ENCODE measurements at regions not wholly inside any gene's neighbourhood (a gene's known extent, or its start where the extent isn't known, plus 50 kb on each side); places are given as distances from the start of the nearest gene placed in this dataset.
A peak's percentile ranks its signal among the peaks of the same experiment; 100 is the strongest.

DNA sequence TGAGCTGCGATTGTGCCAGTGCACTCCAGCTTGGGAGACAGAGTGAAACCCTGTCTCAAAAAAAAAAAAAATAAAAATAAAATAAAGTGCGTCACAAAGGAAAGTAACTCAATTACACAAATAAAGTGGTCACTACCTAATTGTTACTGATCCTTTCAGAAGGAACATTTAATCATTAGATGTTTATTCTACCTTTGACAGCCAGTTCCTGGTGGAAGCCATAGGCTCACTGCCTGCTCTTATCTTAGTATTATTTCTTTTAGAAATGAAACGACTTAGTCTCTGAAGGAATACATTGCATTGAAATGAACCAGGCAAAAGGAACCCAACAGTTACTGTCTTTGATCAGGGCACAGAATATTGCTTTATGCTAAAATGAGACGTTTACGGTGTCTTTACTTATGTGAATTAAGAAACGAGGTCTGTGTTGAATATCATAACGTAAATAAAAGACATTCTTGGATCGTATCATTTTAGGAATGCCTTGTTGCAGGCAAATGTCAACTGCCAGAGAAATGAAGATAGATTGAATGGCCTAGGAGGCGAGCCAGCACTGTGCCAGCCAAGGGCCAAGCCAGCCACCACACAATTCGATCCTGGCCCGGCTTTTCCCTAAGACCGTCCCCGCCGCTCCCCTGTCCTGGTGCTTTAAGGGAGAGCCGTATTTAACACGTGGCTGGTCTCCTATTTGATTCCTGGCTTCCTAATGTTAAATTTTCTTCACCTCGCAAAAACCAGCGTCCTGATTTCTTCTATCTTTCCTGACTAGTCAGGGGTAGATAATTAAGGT is 136.7 kb upstream of the GMDS start:
- WGBS, 2 donors, result 69 to 85% methylated on average over 18 of the region's 18 CpGs
- TF ChIP-seq, protein P1, sequence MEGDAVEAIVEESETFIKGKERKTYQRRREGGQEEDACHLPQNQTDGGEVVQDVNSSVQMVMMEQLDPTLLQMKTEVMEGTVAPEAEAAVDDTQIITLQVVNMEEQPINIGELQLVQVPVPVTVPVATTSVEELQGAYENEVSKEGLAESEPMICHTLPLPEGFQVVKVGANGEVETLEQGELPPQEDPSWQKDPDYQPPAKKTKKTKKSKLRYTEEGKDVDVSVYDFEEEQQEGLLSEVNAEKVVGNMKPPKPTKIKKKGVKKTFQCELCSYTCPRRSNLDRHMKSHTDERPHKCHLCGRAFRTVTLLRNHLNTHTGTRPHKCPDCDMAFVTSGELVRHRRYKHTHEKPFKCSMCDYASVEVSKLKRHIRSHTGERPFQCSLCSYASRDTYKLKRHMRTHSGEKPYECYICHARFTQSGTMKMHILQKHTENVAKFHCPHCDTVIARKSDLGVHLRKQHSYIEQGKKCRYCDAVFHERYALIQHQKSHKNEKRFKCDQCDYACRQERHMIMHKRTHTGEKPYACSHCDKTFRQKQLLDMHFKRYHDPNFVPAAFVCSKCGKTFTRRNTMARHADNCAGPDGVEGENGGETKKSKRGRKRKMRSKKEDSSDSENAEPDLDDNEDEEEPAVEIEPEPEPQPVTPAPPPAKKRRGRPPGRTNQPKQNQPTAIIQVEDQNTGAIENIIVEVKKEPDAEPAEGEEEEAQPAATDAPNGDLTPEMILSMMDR (IDR thresholded peaks at IDR 0.05; ENCODE audit: control extremely low read depth, extremely low read depth), result no peak
- Histone ChIP-seq H3K36me3 (ENCODE audit: control insufficient read depth in 4 of 4, insufficient read depth in 4 of 4, low read length in 4 of 4) (no peaks in the 10 kb centered on the region), H3K27ac (ENCODE audit: low read depth in 1 of 2, low read length in 1 of 2) (peak overlapping the region in 1 of 2 donors; percentile 45), H3K9me3 (ENCODE audit: control insufficient read depth in 4 of 4, insufficient read depth in 3 of 4, low read length in 3 of 4) (peaks cover 0 to 3% (median 0%) of the 10 kb centered on the region in 4 donors), H3K27me3 (ENCODE audit: control insufficient read depth in 3 of 3, insufficient read depth in 3 of 3, low read length in 2 of 3) (no peaks in the 10 kb centered on the region), H3K9ac (ENCODE audit: insufficient read depth in 1 of 2, low read length in 2 of 2) (no peak overlapping the region), H3K4me1 (ENCODE audit: control insufficient read depth in 5 of 5, insufficient read depth in 5 of 5, low read length in 5 of 5) (no peaks in the 10 kb centered on the region), H3K4me3 (no peak overlapping the region)
- peak in 1 of 3 donors; percentile 21 for DNase-seq
- ATAC-seq (ENCODE audit: insufficient read depth, low FRiP score), result no peak

DNA sequence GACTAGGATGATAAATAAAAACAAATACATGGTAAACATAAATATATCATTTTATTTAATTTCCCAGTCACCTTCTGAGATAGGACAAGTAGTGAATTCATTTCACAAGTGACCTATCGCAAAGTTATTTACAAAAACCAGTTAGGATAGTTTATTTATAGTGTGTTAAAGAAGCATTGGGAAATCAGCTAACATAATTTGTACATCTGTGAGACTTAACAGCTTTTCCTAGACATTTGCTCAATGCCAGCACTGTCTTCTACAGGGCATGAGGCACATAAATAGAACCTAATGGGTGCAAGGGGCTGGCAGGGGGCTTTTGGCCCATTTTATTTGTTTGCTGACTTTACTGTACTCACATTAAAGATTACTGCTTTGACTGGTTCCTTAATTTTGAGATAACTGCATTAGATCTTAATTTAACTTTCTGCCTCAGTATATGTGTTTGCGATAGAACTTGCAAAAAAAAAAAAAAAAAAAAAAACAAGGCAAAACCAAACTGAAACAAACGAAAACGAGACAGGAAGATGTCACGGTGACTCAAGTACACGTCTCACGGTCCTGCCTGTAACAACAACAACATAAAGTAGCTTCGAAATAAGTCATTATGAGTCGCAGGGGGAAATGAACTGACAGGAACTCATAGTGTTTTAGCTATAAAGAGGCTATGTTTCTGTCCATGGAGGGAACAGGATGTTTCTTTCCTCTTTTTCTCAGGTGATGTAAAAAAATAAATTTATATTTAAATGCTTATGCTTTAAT is 133.7 kb upstream of the GMDS start:
- TF ChIP-seq, protein P1 (IDR thresholded peaks at IDR 0.05; ENCODE audit: control extremely low read depth, extremely low read depth), result no peak

DNA sequence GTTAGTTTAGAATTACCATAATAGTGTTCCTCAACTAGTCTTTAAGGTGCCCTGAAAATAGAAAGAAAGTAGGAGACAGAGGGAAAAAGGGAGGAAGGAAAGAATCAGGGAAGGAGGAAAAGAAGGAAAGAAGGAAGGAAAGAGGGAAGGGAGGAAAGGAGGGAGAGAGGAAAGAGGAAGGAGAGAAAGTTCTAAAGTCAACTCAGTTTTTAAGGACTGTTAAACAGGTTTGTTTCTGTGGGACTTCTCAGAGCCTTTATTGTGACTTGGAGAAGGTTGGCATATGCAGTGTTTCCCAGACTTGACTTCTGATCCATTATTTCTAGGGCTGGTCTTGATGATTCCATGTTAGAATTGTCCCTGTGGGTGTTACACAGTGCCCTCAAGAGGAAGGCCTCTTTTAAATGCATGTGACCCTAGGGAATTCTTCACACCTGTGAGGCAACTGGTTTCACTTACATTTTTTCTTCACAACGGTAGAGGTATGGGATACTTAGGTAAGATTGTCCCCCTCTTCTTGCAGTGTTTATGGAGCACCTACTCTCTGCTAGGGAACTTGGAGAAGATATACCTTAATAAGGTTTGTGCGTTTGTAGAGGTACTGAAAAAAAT is 132.7 kb upstream of the GMDS start:
- ATAC-seq (ENCODE audit: insufficient read depth, low FRiP score) (no peak), DNase-seq (no peak)
- H3K36me3 ChIP-seq (ENCODE audit: control insufficient read depth in 4 of 4, insufficient read depth in 4 of 4, low read length in 4 of 4), result no peaks in the 10 kb centered on the region
- TF ChIP-seq, protein P1 (IDR thresholded peaks at IDR 0.05; ENCODE audit: control extremely low read depth, extremely low read depth), result no peak
- no peaks in the 10 kb centered on the region for H3K9me3 ChIP-seq (ENCODE audit: control insufficient read depth in 4 of 4, insufficient read depth in 3 of 4, low read length in 3 of 4)
- H3K27ac ChIP-seq (ENCODE audit: low read depth in 1 of 2, low read length in 1 of 2), result no peak overlapping the region
- no peak overlapping the region for H3K9ac ChIP-seq (ENCODE audit: insufficient read depth in 1 of 2, low read length in 2 of 2)
- H3K4me1 ChIP-seq (ENCODE audit: control insufficient read depth in 5 of 5, insufficient read depth in 5 of 5, low read length in 5 of 5), result no peaks in the 10 kb centered on the region
- 79 to 80% methylated on average over 2 of the region's 2 CpGs for WGBS, 2 donors
- no peak overlapping the region for H3K4me3 ChIP-seq
- no peaks in the 10 kb centered on the region for H3K27me3 ChIP-seq (ENCODE audit: control insufficient read depth in 3 of 3, insufficient read depth in 3 of 3, low read length in 2 of 3)

More for the DNA sequence above, 133.7 kb upstream of the GMDS start:
- WGBS, 2 donors, result 72 to 76% methylated on average over 9 of the region's 9 CpGs
- H3K27me3 ChIP-seq (ENCODE audit: control insufficient read depth in 3 of 3, insufficient read depth in 3 of 3, low read length in 2 of 3), result no peaks in the 10 kb centered on the region
- ATAC-seq (ENCODE audit: insufficient read depth, low FRiP score) (no peak), DNase-seq (peak in 1 of 3 donors; percentile 42)
- H3K9ac ChIP-seq (ENCODE audit: insufficient read depth in 1 of 2, low read length in 2 of 2), result no peak overlapping the region
- no peaks in the 10 kb centered on the region for H3K9me3 ChIP-seq (ENCODE audit: control insufficient read depth in 4 of 4, insufficient read depth in 3 of 4, low read length in 3 of 4)
- H3K36me3 ChIP-seq (ENCODE audit: control insufficient read depth in 4 of 4, insufficient read depth in 4 of 4, low read length in 4 of 4), result no peaks in the 10 kb centered on the region
- H3K4me1 ChIP-seq (ENCODE audit: control insufficient read depth in 5 of 5, insufficient read depth in 5 of 5, low read length in 5 of 5), result no peaks in the 10 kb centered on the region
- no peak overlapping the region for H3K27ac ChIP-seq (ENCODE audit: low read depth in 1 of 2, low read length in 1 of 2)
- no peak overlapping the region for H3K4me3 ChIP-seq

All from lung (tissue), 11 donors.